LHCN-M2 (cell line): ENCODE measurements at regions not wholly inside any gene's neighbourhood (a gene's known extent, or its start where the extent isn't known, plus 50 kb on each side); places are given as distances from the start of the nearest gene placed in this dataset.
"Not testable (repeated sequence)": the region's sequence is repeated elsewhere in the genome, so short reads cannot be mapped to it uniquely, and the experiment has no call there.

Experiments
- DNase-seq: peaks from one replicate; pipeline ENCODE4 v3.0.0-alpha.2; 2012; ENCODE audit warnings: low read depth

DNA sequence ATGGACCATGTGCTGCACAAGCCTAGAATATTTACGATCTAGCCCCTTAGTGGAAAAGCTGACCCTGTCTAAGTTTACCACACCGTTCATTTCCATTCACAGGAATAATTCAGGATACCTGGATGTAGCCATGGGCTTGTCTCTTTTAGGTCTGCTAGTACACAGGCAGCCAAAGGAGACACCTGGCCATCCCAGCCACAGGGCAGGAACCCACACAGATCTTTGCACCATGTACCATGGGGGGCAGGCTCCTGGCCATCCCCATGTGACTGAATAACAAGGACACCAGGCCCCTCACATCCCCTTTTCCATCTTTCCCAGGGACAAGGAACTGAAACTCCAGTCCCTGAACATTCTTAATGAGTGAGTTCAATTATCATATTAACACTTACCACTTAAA lies 467.3 kb upstream of the MYT1L start:
- DNase-seq = no peak

DNA sequence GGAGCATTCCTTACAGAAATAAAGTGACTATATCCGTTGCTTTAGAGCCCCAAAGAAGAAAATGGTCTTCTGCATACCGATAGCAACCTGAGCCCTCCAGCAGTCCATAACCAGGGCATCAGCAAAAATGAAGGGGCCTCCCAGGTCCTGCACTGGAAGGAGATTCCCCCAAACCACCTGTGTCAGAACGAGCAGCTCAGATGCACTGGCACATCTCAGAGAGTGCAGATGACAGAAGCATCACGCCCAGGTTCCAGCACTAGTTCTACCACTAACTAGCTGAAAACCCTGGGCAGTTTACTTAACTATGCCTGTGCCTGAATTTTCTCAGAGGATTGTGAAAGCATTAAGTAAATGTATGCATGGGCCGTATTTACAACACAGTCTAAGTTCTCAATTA lies 466.7 kb upstream of the MYT1L start:
- DNase-seq = no peak

DNA sequence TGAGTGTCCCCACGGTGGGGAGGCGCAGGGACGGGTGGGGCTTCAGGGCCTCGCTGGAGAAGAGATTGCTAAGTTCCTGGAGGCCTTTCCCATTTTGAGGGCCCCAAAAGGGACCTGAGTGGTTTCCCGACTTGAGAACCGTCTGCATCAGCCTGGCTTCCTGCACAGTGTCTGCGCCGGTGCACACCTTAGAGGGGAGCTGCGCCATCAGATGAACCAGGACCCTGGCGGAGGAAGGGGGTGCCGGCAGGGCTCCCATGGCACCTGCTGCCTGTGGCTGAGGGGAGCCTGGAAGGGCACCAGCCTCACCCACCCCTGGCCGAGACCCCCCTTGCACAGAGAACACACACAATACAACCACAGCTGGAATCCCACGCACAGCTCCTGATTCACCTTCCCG lies 465.1 kb upstream of the MYT1L start:
- no peak for DNase-seq

DNA sequence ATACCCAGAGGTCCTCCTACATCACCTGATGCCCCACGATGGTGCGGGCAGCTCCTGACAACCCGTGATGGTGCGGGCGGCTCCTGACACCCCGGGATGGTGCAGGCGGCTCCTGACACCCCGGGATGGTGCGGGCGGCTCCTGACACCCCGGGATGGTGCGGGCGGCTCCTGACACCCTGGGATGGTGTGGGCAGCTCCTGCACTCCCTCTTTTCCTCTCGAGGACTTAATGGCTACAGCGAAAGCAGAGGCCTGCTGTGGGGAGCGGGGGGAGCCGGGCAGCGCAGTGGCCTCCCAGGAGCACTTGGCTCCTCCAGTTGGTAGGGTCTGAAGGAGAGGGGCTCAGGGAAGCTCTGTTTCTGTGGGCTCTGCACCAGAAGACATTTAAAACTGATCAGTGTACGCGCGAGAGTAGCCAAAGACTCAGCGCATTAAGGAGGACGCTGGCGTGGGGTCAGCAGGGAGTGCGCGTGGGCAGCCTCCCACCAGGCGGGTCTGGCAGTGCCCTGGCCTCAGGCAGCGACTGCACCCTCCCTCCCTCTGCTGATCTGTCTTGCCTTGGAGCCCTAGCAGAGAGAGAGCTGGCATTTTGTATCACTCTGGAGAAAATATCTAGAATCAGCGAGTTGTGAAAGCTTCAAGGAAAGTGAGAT lies 464.5 kb upstream of the MYT1L start:
- DNase-seq = no peak

DNA sequence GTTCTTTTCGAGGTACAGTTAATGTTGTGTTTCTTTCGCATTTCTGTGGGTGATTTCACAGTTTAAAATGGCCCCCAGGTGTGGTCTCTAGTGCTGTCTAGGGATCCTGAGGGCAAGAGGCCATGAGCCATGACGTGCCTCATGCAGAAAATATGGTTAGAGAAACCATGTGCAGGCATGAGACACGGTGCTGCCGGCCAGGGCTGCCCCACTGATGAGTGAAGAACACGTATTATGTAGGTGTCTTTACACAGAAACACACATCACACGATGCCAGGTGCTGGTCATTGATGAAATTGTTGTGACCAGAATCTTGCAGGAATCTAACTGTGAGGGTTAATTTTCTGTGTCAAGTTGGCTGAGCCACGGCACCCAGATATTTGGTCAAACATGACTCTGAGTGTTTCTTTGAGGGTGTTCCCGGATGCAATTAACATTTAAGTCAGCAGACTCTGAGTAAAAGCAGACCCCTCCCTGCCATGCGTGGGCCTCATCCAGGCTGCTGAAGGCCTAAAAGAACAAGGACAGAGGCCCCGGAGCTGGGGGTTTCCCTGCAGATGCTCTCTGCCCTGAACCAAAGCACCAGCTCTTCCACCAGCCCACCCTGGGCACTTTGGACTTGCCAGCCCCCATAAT lies 463.0 kb upstream of the MYT1L start:
- no peak for DNase-seq

DNA sequence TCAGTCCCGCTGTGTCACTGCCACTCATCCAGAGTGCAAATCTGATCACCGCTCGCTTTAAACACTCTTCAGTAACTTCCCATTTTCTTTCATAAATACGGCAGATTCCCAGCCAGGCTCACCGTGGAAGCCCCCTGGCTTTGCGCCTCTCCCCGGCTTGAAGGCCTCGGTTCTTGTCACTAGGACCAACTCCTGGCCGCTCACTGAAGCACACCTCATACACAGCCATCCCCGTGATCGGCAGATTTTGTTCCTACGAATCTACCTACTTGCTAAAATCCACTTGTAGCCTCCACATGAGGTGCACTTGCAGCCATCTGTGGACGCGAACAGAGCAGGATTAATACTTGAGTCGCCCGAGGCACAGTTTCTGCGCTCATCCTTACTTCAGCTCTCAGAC lies 462.4 kb upstream of the MYT1L start:
- DNase-seq = no peak

DNA sequence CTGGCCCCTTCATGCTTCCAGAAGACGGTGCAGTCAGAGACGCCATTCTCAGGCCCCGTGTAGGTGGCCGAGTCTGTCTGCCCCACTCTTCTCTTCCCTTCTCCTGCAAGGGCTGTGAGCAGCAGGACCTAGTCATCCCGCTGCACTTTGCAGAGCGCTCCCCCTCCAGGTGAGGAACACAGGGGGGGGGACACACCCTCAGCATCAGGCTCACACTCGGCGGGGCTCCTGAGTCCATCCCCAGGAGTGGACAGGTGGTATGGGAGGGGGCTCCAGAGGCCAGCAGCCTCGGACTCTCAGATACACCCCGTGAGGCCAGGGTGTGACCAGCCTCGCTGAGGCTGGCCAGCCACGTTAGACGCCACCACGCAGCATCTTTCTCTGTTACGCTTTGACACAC lies 460.5 kb upstream of the MYT1L start:
- DNase-seq = no peak

DNA sequence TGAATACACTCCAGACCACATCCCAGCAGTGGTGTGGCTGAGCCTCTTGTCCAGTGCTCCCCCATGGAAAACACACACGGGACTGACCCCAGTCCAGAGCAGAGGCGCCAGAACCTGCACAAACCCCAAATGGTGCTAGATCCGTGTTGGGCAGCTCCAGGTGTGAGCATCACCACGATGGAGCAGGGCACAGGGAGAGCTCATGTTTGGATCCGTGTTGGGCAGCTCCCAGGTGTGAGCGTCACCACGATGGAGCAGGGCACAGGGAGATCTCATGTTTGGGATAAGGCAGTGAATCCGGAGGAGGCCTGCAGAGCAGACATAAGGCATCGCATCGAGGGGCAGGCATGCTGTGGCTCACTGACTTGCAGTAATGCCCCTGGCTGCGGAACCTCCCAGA lies 460.0 kb upstream of the MYT1L start:
- DNase-seq = no peak

DNA sequence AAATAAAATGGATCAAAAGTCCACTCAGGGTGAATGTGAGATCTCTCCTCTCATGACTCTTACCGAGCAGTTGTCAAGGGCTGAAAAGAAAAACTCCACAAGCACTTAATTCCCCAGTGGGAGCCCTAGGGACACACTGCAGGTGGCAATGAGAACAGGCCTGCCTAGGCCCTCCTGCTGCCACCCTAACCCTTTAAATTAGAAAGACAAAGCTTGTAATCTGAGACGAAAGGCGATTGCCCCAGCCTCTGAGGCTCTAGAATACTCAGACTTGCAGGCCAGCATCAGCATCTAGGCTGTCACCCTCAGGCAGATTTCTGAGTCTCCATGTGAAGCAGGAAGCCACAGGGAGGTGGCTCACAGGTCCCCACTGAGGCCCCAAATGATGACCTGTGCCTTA lies 457.0 kb upstream of the MYT1L start:
- no peak for DNase-seq

DNA sequence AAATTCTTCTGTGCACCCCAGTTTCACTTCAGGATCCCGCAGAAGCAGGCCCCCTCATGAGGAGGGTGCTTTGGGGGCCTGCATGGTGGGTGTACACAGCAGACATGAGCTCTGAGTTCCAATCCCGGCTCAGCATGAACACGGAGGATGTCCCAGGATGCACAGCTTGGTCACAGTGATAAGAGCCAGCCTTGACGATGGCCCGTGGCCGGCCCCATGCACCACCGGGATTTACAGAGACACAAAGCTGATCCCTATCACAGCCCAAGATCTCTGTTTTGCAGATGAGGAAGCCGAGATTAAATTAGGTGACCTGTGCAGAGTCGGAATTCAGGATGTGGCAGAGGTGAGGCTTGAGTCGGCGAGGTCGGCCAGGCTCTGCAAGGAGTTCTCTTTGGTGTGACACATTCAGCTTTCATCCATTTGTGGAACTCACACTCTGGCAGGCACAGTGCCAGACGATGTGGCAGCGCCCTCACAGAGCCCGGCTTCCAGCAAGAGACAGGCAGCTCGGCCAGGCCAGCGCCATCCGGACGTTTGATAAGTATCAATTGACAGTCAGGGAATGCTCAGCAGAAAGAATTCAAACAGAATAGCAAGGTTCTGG lies 456.3 kb upstream of the MYT1L start:
- DNase-seq = no peak

DNA sequence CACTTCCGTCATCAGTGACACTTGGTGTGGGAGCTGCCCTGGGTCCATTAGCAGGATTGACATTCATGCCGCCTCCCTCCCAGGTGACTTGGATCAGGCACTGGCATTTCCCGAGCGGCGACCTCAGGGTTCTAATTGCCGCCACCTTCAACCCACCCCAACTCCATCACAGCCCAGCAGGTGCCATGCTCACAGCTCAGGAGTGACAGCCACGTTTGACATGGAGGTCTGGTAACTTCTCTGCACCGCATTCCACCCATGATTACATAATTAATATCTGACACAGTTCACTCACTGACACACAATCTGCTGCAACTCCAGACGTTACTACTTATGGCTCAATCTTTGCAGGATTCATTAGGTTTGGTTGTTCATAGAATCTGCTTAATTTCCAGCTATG lies 450.9 kb upstream of the MYT1L start:
- no peak for DNase-seq

DNA sequence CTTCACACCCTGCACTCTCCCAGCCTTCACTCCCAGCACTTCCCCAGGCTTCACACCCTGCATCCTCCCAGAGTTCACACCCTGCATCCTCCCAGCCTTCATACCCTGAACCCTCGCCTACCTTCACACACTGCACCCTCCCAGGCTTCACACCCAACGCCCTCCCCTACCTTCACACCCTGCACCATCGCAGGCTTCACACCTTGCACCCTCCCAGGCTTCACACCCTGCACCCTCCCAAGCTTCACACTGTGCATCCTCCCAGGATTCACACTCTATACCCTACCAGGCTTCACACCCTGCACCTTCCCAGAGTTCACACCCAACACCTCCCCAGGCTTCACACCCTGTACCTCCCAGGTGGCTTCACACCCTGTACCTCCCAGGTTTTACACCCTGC lies 448.7 kb upstream of the MYT1L start:
- DNase-seq = no peak

DNA sequence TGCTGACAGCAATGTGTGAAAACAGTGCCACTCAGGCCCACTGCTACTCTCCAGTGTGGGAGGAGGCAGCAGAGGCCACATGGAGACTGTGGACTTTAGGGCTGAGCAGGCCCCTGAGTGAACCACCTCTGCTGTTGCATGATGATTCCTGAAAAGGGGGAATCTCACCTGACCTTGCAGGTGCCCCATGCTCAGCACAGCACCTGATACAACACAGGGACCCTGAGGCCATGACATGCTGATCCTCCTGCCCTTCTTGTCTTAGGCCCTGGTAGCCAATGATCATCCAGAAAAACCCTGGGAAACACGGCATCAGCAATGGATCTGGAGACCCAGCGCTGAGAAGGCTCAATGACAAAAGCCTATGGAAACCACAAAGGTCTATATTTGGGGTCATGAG lies 446.8 kb upstream of the MYT1L start:
- no peak for DNase-seq

DNA sequence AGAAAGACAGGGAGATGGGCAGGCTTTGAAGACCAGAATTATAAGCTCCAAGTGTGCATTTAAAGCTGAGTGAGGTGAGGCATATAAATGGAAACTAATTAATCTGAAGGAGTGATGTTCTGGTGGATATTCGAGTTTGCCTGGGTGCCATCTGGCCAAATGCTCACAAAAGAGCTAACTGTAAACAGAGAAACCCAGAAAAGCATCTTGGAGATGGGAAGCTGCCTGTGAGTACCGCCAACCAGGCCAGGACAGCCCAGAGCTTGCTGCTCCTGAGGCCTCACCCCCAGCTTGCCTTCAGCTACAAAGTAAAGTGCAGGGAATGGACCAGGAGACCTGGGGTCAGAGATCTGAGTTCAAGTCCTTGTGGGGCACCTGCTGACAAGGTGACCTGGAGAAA lies 446.1 kb upstream of the MYT1L start:
- DNase-seq = no peak

DNA sequence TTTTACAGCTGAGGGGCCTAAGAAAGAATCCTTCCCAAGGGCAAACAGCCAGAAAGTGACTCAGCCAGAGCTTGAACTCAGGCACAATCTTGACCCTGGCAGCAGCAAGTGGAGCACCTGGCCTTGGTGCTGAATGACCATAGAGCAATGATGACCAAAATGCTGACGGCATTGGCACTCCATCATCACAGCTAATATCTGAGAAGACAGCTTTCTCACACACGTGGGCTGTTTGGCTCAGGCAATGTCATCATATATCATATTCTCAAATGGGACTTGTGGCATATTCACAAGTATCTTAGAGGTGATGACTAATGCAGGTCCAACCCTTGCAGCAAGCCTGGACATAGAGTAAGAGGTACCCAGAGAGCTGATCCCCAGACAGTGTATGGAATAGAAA lies 443.9 kb upstream of the MYT1L start:
- no peak for DNase-seq

DNA sequence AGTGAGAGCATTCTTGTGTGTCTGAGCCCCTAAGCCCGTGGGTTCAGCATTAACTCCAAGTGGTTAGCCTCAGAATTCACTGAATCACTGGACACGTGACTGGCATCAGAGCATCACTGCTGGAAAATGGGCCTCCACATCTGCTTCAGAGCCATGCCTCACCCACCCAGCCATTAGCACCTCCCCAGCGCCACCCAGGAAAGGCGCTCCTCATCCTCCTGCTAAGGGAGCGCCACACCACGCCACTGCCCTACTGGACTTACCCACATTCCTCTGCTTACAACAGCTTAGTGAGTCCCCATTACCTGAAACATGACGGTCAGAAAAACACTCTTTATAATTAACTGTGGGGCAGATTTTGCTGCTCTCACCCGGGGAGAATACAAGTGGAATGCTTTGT lies 442.6 kb upstream of the MYT1L start:
- no peak for DNase-seq

DNA sequence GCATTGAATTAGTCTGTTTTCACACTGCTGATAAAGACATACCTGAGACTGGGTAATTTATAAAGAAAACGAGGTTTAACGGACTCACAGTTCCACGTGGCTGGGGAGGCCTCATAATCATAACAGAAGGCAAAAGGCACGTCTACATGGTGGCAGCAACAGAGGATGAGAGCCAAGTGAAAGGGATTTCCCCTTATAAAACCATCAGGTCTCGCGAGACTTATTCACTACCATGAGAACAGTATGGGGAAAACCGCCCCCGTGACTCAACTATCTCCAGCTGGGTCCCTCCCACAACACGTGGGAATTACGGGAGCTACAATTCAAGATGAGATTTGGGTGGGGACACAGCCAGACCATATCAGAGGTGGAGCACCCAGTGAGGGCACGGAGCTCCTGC lies 442.0 kb upstream of the MYT1L start:
- DNase-seq = not testable (repeated sequence)

DNA sequence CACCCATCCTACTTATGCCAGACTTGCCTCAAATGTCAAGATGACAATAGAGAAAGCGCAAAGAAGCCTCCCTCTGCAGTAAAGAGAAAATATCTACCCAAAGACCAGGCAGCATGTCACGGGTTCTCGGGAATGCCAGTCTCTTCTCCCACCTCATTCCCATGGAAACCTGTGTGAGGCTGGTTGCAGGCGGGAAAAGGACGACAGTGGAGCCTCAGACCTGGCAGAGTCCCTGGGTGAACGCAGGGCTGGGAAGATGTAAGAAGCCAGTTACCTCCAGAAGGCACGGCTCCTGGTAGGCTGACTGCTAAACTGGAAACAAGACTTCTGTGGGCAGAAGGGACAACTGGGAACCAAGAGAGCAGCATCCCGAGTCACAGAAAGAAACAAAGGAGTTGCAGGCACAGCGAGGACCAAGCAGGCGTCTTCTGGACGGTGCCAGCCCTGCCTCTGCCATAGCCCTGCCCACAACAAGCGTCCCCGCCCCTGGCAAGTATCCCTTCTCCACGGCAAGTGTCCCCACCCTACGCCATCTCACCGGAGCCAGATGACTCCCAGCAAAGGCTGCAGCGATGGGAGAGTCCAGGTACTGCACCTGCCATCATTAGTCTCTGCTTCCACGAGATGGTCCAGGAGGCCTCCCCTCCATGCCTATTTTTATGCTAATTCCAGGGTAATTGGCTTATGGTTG lies 440.8 kb upstream of the MYT1L start:
- no peak for DNase-seq

DNA sequence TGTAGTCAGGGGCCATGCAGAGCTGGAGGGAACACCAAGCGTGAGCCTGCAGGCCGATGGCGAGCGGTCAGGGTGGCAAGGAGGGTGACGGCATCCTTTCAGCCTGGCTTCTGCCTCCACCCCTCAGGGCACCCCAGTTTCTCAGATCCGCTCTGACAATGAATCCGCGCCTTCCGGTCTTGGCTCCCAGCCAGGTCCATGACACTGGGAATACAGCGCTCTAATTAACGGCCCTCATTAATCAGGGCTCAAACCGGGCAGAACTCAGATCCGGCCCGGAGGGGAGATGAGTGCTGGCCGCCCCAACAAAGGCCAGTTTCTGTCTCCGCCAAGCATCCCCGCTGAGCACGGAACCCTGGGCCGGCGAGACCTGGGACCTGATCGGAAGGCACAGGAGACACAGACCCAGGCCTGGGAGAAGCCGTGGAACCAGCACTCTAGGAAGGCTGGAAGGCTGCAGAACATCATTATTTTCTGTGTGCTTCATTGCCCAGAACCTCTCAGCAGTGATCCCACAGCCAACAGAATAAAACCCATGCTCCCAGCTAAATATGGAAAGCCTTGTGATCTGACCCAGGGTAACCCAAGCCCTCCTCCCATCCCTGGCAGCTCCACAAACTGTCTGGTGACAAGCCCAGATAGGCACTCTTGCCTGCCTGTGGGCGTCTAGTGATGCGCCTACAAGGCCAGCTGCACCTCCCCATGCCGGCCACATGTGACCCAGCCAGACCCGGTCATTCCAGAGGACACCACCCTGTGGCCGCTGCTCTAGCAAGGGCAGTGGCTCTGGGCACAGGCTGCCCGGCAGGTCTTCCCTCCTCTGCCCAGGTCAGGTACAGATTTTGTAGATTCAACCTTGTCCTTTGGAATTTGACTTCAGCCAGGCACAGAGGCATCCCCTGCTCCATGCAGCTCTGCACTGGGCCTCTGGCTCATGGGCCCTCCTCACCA lies 438.7 kb upstream of the MYT1L start:
- no peak for DNase-seq

DNA sequence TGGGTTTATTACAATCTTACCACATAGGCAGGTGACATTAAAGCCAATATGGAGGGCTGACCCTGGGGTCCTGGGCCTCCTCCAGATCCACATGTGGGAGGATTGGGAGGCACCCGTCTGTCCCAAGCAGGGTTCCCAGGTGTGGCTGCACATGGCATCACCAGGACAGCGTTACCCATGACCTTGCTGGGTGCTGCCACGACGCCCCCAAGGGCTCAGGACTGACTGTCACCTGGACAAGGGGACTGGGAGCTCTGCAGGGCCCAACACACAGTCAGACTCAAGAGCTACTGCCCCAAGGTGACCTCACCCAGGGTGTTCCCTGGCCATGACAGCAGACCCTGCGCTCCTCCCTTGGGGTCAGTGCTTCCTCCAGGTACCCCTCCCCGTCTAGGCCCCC lies 437.4 kb upstream of the MYT1L start:
- no peak for DNase-seq

DNA sequence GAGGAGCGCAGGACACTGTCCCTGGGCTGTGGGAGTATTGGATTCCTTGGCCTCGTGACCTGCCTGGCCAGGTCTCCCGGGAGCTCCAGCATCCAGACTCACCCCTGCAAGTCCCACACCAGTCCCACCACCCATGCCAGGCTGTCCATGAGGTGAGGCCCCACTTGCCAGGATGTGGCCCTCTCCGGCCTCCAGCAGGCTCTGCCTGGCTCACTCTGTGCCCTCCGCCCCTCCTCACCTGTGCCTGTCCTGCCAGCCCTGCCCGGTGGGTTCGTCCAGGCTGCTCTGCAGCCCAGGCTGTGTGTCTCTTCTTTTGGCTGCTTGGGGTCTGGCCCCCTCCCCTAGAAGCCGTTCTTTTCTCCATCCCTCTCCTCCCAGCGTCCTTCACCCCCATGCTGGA lies 436.8 kb upstream of the MYT1L start:
- no peak for DNase-seq
